Right atrium auricular region (tissue), 2 donors: ENCODE measurements at regions not wholly inside any gene's neighbourhood (a gene's known extent, or its start where the extent isn't known, plus 50 kb on each side); places are given as distances from the start of the nearest gene placed in this dataset.

Experiments
- DNase-seq: peaks from one replicate; pipeline ENCODE4 v3.0.0-alpha.2; 2019; ENCODE audit warnings: low spot score
- H3K27ac ChIP-seq, 2 donors: fragments of 200-600 bp; sonication (generic); 1 replicate in 1 of 2; 2 replicates in 1 of 2; pipeline ENCODE4 v1.5.1; 2016 to 2019
- H3K27me3 ChIP-seq, 2 donors: fragments of 200-600 bp; sonication (generic); one replicate each; pipeline versions ENCODE4 v1.5.1 to v1.6.0; 2017 to 2019
- H3K36me3 ChIP-seq: fragments of 200-600 bp; sonication (generic); one replicate; pipeline ENCODE4 v1.5.1; 2016
- H3K4me1 ChIP-seq, 2 donors: fragments of 200-600 bp; sonication (generic); one replicate each; pipeline versions ENCODE4 v1.5.1 to v1.6.0; 2017 to 2019
- H3K4me3 ChIP-seq, 2 donors: fragments of 200-600 bp; sonication (generic); 1 replicate in 1 of 2; 2 replicates in 1 of 2; pipeline ENCODE4 v1.5.1; 2017 to 2019; ENCODE audit warnings: mild to moderate bottlenecking in 1 of 2, moderate library complexity in 1 of 2
- H3K9me3 ChIP-seq, 2 donors: fragments of 200-600 bp; sonication (generic); one replicate each; pipeline ENCODE4 v1.5.1; 2019
- TF ChIP-seq, protein P1 (sequence below), 2 donors: fragments of 200-600 bp; sonication (generic); IDR thresholded peaks; one replicate each; pipeline ENCODE4 v1.5.1; 2019; ENCODE audit warnings: antibody characterized with exemption in 2 of 2

DNA sequence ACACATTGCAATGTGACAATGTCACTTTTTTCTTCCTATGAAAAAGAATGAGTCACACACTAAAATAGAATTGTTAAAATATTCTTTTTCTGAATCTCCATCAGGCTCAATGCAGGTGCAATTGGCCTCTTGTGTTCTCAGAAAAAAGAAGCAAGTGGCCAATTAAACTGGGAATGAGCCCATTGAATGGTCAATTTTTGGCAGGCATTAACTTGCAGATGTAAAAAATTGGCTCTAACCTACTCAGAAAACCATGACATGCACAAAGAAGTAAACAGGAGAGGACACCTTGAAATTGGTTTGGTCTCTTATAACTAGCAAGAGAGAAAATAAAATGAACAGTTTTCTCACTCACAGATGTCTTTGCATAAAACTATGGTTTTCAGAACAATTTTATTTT lies 820.8 kb downstream of the TBL1XR1 start:
- H3K36me3 ChIP-seq, result no peaks in the 10 kb centered on the region
- H3K4me3 ChIP-seq, result no peak overlapping the region
- no peak for DNase-seq
- TF ChIP-seq, protein P1, sequence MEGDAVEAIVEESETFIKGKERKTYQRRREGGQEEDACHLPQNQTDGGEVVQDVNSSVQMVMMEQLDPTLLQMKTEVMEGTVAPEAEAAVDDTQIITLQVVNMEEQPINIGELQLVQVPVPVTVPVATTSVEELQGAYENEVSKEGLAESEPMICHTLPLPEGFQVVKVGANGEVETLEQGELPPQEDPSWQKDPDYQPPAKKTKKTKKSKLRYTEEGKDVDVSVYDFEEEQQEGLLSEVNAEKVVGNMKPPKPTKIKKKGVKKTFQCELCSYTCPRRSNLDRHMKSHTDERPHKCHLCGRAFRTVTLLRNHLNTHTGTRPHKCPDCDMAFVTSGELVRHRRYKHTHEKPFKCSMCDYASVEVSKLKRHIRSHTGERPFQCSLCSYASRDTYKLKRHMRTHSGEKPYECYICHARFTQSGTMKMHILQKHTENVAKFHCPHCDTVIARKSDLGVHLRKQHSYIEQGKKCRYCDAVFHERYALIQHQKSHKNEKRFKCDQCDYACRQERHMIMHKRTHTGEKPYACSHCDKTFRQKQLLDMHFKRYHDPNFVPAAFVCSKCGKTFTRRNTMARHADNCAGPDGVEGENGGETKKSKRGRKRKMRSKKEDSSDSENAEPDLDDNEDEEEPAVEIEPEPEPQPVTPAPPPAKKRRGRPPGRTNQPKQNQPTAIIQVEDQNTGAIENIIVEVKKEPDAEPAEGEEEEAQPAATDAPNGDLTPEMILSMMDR (IDR thresholded peaks at IDR 0.05), result no peak
- no peaks in the 10 kb centered on the region for H3K4me1 ChIP-seq
- no peak overlapping the region for H3K27ac ChIP-seq
- H3K27me3 ChIP-seq, result no peaks in the 10 kb centered on the region
- H3K9me3 ChIP-seq, result peaks cover 0 to 10% of the 10 kb centered on the region in 2 donors

DNA sequence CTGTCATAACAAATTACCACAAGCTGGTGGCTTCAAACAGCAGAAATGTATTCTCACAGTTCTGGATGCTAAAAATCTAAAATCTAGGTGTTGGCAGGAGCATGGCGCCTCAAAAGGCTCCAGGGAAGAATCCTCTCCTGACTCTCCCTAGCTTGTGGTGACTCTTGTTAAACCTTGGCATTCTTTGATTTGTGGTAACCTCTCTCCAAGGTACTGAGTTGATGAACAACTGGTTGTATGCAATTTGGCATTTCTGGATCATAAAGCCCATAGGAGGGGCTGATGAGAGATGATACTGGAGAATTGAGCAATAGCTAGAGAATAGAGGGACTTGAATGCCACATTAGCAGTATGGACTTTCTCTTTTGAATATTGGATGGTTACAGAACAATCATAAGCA lies 821.8 kb downstream of the TBL1XR1 start:
- Histone ChIP-seq H3K27me3 (no peaks in the 10 kb centered on the region), H3K27ac (no peak overlapping the region), H3K4me3 (no peak overlapping the region), H3K36me3 (no peaks in the 10 kb centered on the region), H3K9me3 (peaks cover 0 to 10% of the 10 kb centered on the region in 2 donors), H3K4me1 (no peaks in the 10 kb centered on the region)
- no peak for DNase-seq
- TF ChIP-seq, protein P1 (IDR thresholded peaks at IDR 0.05), result no peak

DNA sequence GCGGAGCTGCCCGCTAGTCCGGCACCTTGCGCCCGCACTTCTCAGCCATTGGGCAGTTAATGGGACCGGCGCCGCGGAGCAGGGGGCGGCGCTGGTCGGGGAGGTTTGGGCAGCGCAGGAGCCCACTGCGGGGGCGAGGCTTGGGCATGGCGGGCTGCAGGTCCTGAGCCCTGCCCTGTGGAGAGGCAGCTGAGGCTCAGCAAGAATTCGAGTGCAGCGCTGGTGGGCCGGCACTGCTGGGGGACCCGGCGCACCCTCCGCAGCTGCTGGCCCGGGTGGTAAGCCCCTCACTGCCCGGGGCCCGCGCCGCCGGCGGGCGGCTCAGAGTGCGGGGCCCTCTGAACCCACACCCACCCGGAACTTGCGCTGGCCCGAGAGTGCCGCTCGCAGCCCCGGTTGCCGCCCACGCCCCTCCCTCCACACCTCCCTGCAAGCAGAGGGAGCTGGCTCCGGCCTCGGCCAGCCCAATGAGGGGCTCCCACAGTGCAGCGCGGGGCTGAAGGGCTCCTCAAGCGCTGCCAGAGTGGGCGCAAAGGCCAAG lies 835.0 kb downstream of the TBL1XR1 start:
- H3K27ac ChIP-seq, result no peak overlapping the region
- no peaks in the 10 kb centered on the region for H3K4me1 ChIP-seq
- TF ChIP-seq, protein P1 (IDR thresholded peaks at IDR 0.05), result no peak
- H3K9me3 ChIP-seq, result no peaks in the 10 kb centered on the region
- no peaks in the 10 kb centered on the region for H3K27me3 ChIP-seq
- no peak for DNase-seq
- H3K36me3 ChIP-seq, result no peaks in the 10 kb centered on the region
- H3K4me3 ChIP-seq, result no peak overlapping the region

DNA sequence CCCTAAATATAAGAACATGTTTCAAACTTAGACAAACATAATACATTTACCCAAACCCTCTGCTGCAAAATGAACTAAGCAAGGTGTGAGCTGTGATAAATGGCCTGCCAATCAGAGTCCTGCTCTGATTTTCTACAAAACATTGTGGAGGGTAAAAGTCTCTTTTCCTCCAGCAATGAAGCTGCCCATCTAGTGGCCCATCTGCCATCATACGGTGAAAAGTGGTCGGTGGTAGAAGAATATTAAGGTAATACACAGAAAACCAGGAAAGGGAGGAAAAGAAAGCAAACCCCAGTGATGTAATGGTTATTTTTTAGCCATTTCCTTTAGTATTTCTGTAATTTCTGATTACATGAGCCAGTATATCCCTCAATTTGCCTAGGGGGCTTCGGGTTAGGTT lies 838.1 kb downstream of the TBL1XR1 start:
- no peak overlapping the region for H3K27ac ChIP-seq
- H3K4me1 ChIP-seq, result no peaks in the 10 kb centered on the region
- no peaks in the 10 kb centered on the region for H3K9me3 ChIP-seq
- no peak overlapping the region for H3K4me3 ChIP-seq
- H3K27me3 ChIP-seq, result no peaks in the 10 kb centered on the region
- DNase-seq, result no peak
- TF ChIP-seq, protein P1 (IDR thresholded peaks at IDR 0.05), result no peak
- no peaks in the 10 kb centered on the region for H3K36me3 ChIP-seq

DNA sequence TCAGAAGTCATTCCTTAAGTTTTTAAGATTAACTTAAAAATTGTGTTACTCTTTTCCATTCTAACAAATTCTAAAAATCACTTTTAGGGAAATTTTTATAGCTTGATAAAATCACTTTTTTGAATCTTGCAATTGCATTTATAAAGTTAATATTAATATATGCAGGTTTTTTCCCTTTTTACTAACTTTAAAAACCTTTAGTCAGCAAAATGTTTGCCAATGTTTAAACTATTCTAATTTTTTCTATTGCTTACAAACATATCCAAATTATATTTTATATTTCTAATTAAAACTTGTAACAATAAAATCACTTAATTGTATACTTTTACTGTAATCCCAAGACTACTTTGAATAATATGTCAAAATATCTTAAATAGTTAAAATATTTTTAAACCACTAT lies 839.4 kb downstream of the TBL1XR1 start:
- no peak overlapping the region for H3K27ac ChIP-seq
- H3K4me1 ChIP-seq, result no peaks in the 10 kb centered on the region
- H3K4me3 ChIP-seq, result no peak overlapping the region
- no peaks in the 10 kb centered on the region for H3K36me3 ChIP-seq
- no peaks in the 10 kb centered on the region for H3K9me3 ChIP-seq
- no peaks in the 10 kb centered on the region for H3K27me3 ChIP-seq
- no peak for DNase-seq
- TF ChIP-seq, protein P1 (IDR thresholded peaks at IDR 0.05), result no peak

DNA sequence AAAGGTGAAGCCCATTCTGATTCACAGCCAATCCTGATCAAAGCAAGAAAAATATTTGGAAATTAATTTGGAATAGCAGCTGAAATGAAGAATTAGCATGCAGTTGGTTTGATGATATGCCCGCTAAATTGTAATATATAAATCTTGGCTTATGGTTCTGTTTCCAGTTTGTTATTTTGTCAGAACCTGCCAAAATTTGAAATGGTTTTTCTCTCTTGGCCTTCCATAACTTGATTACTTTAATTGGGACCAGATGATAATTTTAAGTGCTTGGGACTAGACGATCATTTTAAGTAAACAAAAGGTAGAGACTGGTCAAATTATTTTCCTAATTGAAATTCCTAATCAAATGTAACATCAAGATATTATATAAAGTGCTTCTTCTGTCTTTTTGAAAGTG lies 842.4 kb downstream of the TBL1XR1 start:
- TF ChIP-seq, protein P1 (IDR thresholded peaks at IDR 0.05), result no peak
- Histone ChIP-seq H3K4me1 (no peaks in the 10 kb centered on the region), H3K27ac (no peak overlapping the region), H3K27me3 (no peaks in the 10 kb centered on the region), H3K4me3 (no peak overlapping the region), H3K36me3 (no peaks in the 10 kb centered on the region), H3K9me3 (no peaks in the 10 kb centered on the region)
- DNase-seq, result no peak
